ENCODE measurements at regions not wholly inside any gene's neighbourhood (a gene's known extent, or its start where the extent isn't known, plus 50 kb on each side); places are given as distances from the start of the nearest gene placed in this dataset.

DNA sequence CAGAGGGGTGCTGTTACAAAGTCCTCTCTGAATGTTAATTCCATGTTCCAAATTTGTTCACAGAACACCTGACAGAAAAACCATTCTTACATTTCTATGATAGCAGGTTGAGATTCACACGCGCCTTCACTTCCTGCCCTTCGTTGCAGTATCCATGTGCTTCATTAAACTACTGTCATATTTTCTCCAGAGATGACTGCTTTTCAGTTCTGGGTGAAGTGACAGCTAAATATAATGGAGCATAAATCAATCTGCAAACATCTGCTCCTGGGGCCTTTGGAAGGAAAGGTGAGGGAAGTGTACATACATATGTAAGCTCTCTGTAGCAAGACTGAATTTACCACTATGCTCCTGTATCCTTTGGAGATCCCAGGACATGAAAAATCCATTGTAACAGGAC, 750.2 kb downstream of the HDGFL1 start:
- no peaks in the 10 kb centered on the region for H3K4me1 ChIP-seq (ENCODE audit: control insufficient read depth, insufficient read depth, low read length)
- no peak overlapping the region for H3K4me3 ChIP-seq (ENCODE audit: low read depth, low read length)
- no peak overlapping the region for H3K27ac ChIP-seq (ENCODE audit: low read depth, low read length)
- no peaks in the 10 kb centered on the region for H3K27me3 ChIP-seq (ENCODE audit: control insufficient read depth, insufficient read depth, low read length)
- no peak overlapping the region for H3K9ac ChIP-seq (ENCODE audit: low read length)
- no peaks in the 10 kb centered on the region for H3K9me3 ChIP-seq (ENCODE audit: control insufficient read depth, insufficient read depth, low read depth, low read length)
- H3K36me3 ChIP-seq (ENCODE audit: control insufficient read depth, insufficient read depth, low read length), result no peaks in the 10 kb centered on the region

DNA sequence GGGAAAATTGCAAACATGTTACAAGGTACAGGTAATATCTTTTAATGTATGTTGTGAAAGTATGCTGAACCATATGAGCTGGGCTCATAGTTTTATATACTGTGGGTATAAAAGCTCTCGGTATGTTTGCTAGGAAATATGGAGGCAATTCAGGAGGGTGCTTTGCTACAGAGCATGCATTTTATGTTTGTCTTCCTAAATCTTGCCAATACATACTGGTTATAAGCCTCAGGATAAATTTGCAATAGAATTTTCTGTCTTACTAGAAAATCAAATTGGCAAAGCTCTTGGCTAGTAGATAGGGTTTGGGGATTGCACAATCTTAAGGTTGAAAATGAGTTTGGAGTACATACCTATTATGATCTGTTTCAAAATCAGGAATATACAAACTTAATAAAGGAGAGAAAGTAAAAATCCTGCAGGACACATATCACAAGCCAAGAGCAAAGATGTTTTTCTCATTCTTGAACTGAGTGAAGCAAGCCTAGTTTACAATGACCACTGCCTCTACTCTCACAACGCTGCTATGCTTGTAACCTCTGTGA, 751.2 kb downstream of the HDGFL1 start:
- Histone ChIP-seq H3K27ac (ENCODE audit: low read depth, low read length) (no peak overlapping the region), H3K4me3 (ENCODE audit: low read depth, low read length) (no peak overlapping the region), H3K36me3 (ENCODE audit: control insufficient read depth, insufficient read depth, low read length) (no peaks in the 10 kb centered on the region)

DNA sequence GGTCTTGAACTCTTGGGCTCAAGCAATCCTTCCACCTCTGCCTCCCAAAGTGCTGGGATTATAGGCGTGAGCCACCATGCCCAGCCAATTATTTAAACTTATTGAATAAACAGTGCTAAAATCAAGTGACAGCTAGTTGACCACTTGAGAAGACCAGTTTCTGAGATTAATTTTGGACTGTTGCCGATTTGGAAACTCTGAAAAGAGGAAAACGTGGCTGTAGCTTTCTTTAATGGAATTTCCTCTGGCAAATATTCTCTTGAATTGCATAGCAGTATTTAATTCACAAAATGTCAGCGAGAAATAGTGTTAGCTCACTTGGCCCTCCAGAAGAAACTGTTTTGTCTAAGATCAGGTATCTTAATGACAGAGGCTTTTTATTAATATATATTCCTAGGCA, 754.5 kb downstream of the HDGFL1 start:
- Histone ChIP-seq H3K4me1 (ENCODE audit: control insufficient read depth, insufficient read depth, low read length) (no peaks in the 10 kb centered on the region), H3K27ac (ENCODE audit: low read depth, low read length) (no peak overlapping the region), H3K36me3 (ENCODE audit: control insufficient read depth, insufficient read depth, low read length) (no peaks in the 10 kb centered on the region), H3K27me3 (ENCODE audit: control insufficient read depth, insufficient read depth, low read length) (no peaks in the 10 kb centered on the region), H3K9ac (ENCODE audit: low read length) (no peak overlapping the region), H3K4me3 (ENCODE audit: low read depth, low read length) (no peak overlapping the region), H3K9me3 (ENCODE audit: control insufficient read depth, insufficient read depth, low read depth, low read length) (no peaks in the 10 kb centered on the region)

More for the DNA sequence above, 751.2 kb downstream of the HDGFL1 start:
- H3K9me3 ChIP-seq (ENCODE audit: control insufficient read depth, insufficient read depth, low read depth, low read length), result no peaks in the 10 kb centered on the region
- no peak overlapping the region for H3K9ac ChIP-seq (ENCODE audit: low read length)
- no peaks in the 10 kb centered on the region for H3K27me3 ChIP-seq (ENCODE audit: control insufficient read depth, insufficient read depth, low read length)
- no peaks in the 10 kb centered on the region for H3K4me1 ChIP-seq (ENCODE audit: control insufficient read depth, insufficient read depth, low read length)

DNA sequence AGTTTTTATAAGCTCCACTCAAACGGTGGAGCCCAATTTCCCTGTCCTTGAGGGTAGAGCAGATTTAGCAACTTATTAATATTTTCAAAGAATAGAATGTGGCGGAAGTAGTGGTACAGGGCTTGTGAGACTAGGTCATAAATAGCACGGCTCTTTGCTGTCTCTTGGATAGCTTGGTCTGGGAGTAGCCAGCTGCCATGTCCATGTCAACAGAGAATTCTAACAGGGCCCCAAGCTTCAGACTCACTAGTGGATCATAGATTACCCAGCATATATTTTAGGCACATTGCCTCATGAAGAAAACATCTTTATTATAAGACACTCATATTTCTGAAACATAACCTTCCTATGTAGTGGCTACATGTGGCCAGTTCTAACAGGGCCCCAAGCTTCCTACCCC, 755.7 kb downstream of the HDGFL1 start:
- no peak overlapping the region for H3K9ac ChIP-seq (ENCODE audit: low read length)
- H3K4me1 ChIP-seq (ENCODE audit: control insufficient read depth, insufficient read depth, low read length), result no peaks in the 10 kb centered on the region
- H3K27ac ChIP-seq (ENCODE audit: low read depth, low read length), result no peak overlapping the region
- no peak overlapping the region for H3K4me3 ChIP-seq (ENCODE audit: low read depth, low read length)
- H3K27me3 ChIP-seq (ENCODE audit: control insufficient read depth, insufficient read depth, low read length), result no peaks in the 10 kb centered on the region
- no peaks in the 10 kb centered on the region for H3K36me3 ChIP-seq (ENCODE audit: control insufficient read depth, insufficient read depth, low read length)
- no peaks in the 10 kb centered on the region for H3K9me3 ChIP-seq (ENCODE audit: control insufficient read depth, insufficient read depth, low read depth, low read length)

DNA sequence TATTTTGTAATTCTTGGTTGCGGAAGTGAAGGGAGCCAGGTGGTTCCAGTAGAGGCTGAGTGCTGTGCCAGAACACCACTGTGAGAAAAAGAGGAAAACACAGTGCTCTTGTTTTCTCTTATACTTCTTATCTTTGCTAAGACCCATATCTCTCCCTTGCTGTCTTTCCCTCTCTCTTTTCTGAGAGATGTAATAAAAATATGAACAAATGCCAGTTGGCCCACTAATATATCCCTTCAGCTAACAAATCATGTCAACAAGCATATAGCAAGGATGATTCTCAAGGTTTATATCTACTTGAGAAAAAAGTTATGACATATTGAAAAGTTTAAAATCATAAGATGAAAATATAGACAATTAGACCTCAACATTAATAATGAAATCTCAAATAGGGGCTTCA, 758.3 kb downstream of the HDGFL1 start:
- Histone ChIP-seq H3K4me1 (ENCODE audit: control insufficient read depth, insufficient read depth, low read length) (no peaks in the 10 kb centered on the region), H3K27ac (ENCODE audit: low read depth, low read length) (no peak overlapping the region), H3K9me3 (ENCODE audit: control insufficient read depth, insufficient read depth, low read depth, low read length) (no peaks in the 10 kb centered on the region), H3K9ac (ENCODE audit: low read length) (no peak overlapping the region), H3K36me3 (ENCODE audit: control insufficient read depth, insufficient read depth, low read length) (no peaks in the 10 kb centered on the region), H3K27me3 (ENCODE audit: control insufficient read depth, insufficient read depth, low read length) (no peaks in the 10 kb centered on the region), H3K4me3 (ENCODE audit: low read depth, low read length) (no peak overlapping the region)

DNA sequence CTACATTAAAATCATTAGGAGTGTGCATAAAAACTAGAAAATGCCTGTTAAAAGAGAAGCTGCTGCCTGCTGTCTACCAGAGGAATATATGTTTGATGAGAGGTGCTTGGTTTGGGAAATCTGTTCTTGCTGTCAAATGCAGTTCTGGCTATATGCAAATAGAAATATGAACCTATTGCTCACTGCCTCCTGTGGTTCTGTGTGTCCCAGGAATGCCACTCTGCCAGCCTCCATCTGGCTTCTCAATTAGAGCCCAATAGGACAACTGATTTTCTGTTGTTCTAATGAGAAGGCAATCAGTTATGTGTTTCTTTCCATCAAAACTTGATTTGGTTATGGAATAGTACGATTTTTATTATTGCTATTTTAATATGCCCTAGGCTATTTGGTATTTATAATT, 759.7 kb downstream of the HDGFL1 start:
- Histone ChIP-seq H3K36me3 (ENCODE audit: control insufficient read depth, insufficient read depth, low read length) (no peaks in the 10 kb centered on the region), H3K4me3 (ENCODE audit: low read depth, low read length) (no peak overlapping the region), H3K4me1 (ENCODE audit: control insufficient read depth, insufficient read depth, low read length) (no peaks in the 10 kb centered on the region), H3K9me3 (ENCODE audit: control insufficient read depth, insufficient read depth, low read depth, low read length) (no peaks in the 10 kb centered on the region), H3K27me3 (ENCODE audit: control insufficient read depth, insufficient read depth, low read length) (no peaks in the 10 kb centered on the region), H3K27ac (ENCODE audit: low read depth, low read length) (no peak overlapping the region), H3K9ac (ENCODE audit: low read length) (no peak overlapping the region)

DNA sequence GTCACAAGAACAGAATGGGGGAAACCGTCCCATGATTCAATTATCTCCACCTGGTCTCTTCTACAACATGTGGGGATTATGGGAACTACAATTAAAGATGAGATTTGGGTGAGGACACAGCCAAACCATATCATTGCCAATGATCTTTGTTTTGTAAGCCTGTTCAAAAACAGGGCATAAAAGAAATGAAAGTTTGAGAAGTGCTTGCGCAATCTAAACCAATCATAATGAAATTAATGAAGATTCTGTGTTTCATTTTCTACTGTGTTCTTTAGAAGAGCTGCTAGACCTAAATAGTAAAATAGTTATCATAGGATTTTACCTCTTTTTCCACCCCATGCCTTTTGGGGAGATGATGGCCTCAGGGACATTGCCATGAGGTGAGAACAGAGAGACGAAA, 761.3 kb downstream of the HDGFL1 start:
- Histone ChIP-seq H3K4me1 (ENCODE audit: control insufficient read depth, insufficient read depth, low read length) (no peaks in the 10 kb centered on the region), H3K27ac (ENCODE audit: low read depth, low read length) (no peak overlapping the region), H3K9ac (ENCODE audit: low read length) (no peak overlapping the region), H3K27me3 (ENCODE audit: control insufficient read depth, insufficient read depth, low read length) (no peaks in the 10 kb centered on the region), H3K36me3 (ENCODE audit: control insufficient read depth, insufficient read depth, low read length) (no peaks in the 10 kb centered on the region), H3K9me3 (ENCODE audit: control insufficient read depth, insufficient read depth, low read depth, low read length) (no peaks in the 10 kb centered on the region), H3K4me3 (ENCODE audit: low read depth, low read length) (no peak overlapping the region)

DNA sequence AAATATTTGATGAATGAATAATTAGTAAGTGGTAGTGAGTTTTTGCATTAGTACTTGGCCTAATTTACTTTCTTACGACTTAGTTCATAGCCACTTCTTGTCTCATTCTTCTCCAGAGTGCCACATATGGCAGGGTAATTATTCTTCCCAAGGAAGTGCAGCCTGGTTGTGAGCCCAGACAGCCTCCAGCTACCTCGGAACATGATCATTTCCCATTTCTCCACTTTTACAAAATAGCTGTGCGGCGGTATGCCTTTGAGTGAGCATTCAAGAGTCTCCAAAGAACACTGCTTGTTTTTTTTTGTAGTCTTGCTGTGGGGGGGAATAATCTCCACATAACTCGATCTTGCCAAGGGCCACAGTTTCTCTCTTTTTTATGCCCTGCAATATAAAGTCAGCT, 765.0 kb downstream of the HDGFL1 start:
- H3K36me3 ChIP-seq (ENCODE audit: control insufficient read depth, insufficient read depth, low read length), result no peaks in the 10 kb centered on the region
- no peak overlapping the region for H3K27ac ChIP-seq (ENCODE audit: low read depth, low read length)
- H3K4me3 ChIP-seq (ENCODE audit: low read depth, low read length), result no peak overlapping the region
- no peaks in the 10 kb centered on the region for H3K9me3 ChIP-seq (ENCODE audit: control insufficient read depth, insufficient read depth, low read depth, low read length)
- no peaks in the 10 kb centered on the region for H3K4me1 ChIP-seq (ENCODE audit: control insufficient read depth, insufficient read depth, low read length)
- no peak overlapping the region for H3K9ac ChIP-seq (ENCODE audit: low read length)
- H3K27me3 ChIP-seq (ENCODE audit: control insufficient read depth, insufficient read depth, low read length), result no peaks in the 10 kb centered on the region

DNA sequence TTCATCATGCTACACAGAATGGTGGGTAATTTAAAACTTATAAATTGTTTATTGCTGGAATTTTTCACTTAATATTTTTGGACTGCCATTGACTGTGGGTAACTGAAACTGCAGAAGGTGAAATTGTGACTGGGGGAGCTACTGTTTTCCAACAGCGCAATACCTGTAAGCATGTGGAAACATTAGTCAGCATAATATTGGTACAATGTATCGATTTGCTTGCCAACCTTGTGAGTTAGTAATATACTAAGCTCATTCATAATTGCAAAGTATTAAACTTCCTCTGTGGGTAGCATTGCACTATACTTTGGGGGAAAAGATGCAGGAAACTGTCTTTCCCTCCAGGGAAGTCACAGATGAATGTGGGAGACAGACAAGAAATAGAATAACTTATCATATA, 766.5 kb downstream of the HDGFL1 start:
- Histone ChIP-seq H3K36me3 (ENCODE audit: control insufficient read depth, insufficient read depth, low read length) (no peaks in the 10 kb centered on the region), H3K4me1 (ENCODE audit: control insufficient read depth, insufficient read depth, low read length) (no peaks in the 10 kb centered on the region), H3K27me3 (ENCODE audit: control insufficient read depth, insufficient read depth, low read length) (no peaks in the 10 kb centered on the region), H3K9ac (ENCODE audit: low read length) (no peak overlapping the region), H3K27ac (ENCODE audit: low read depth, low read length) (no peak overlapping the region), H3K4me3 (ENCODE audit: low read depth, low read length) (no peak overlapping the region), H3K9me3 (ENCODE audit: control insufficient read depth, insufficient read depth, low read depth, low read length) (no peaks in the 10 kb centered on the region)

DNA sequence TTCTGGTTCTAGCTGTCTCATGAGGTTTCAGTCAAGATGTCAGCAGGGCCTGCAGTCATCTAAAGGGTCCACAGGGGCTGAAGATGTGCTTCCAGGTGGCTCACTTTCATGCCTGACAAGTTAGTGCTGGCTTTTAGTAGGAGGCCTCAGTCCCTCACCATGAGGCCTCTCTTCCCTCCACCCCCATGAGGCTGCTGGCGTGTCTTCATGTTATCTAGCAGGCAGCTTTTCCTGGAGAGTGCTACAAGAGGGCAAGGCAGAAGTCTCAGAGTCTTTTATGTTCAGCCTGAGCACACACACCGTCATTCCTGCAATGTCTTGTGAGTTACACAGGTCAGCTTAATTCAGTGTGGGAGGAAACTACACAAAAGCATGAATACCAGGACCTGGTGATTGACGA, 769.9 kb downstream of the HDGFL1 start:
- H3K9ac ChIP-seq (ENCODE audit: low read length), result no peak overlapping the region
- no peak overlapping the region for H3K4me3 ChIP-seq (ENCODE audit: low read depth, low read length)
- H3K36me3 ChIP-seq (ENCODE audit: control insufficient read depth, insufficient read depth, low read length), result no peaks in the 10 kb centered on the region
- no peak overlapping the region for H3K27ac ChIP-seq (ENCODE audit: low read depth, low read length)
- H3K9me3 ChIP-seq (ENCODE audit: control insufficient read depth, insufficient read depth, low read depth, low read length), result no peaks in the 10 kb centered on the region
- H3K27me3 ChIP-seq (ENCODE audit: control insufficient read depth, insufficient read depth, low read length), result no peaks in the 10 kb centered on the region
- H3K4me1 ChIP-seq (ENCODE audit: control insufficient read depth, insufficient read depth, low read length), result no peaks in the 10 kb centered on the region

DNA sequence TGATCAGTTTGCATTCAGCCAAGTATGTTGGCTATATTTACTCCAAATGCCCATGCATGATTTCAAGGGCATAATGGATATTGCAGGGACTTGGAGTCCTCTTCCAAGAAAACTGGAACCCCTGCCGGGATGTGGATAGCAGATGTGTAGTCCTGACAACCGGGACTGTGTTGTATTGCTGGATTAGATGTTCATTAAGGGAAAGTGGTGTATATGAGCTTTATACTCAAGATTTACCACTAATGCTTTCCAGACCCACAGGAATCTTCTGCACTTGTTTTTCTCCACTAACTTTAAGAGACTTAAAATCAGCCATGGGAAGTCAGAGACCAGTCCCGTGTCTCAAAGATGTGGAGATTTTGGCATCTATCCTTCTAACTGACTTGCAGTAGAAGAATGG, 770.9 kb downstream of the HDGFL1 start:
- Histone ChIP-seq H3K36me3 (ENCODE audit: control insufficient read depth, insufficient read depth, low read length) (no peaks in the 10 kb centered on the region), H3K9me3 (ENCODE audit: control insufficient read depth, insufficient read depth, low read depth, low read length) (no peaks in the 10 kb centered on the region), H3K27me3 (ENCODE audit: control insufficient read depth, insufficient read depth, low read length) (no peaks in the 10 kb centered on the region), H3K4me1 (ENCODE audit: control insufficient read depth, insufficient read depth, low read length) (no peaks in the 10 kb centered on the region), H3K9ac (ENCODE audit: low read length) (no peak overlapping the region), H3K4me3 (ENCODE audit: low read depth, low read length) (no peak overlapping the region), H3K27ac (ENCODE audit: low read depth, low read length) (no peak overlapping the region)

Data from HUES6 (cell line).